PC-3 (cell line): ENCODE measurements at regions not wholly inside any gene's neighbourhood (a gene's known extent, or its start where the extent isn't known, plus 50 kb on each side); places are given as distances from the start of the nearest gene placed in this dataset.

Source experiments
- ATAC-seq: fragments of 200-7000 bp; cut with Tn5 transposase; 2 replicates; pipeline ENCODE4 v1.9.1; 2020; ENCODE audit warnings: mild to moderate bottlenecking, moderate library complexity
- BruUV-seq: library from RNA; stranded (reverse); fragments of 400-500 nt; replicated peaks from 2 replicates; lab custom pipeline; 2021; lab: Mats Ljungman, UMichigan
- CTCF ChIA-PET: fragments of 300-600 bp; sonication (Branson Sonifier 250); formaldehyde crosslinking; loops from one replicate; lab custom pipeline; 2022; ENCODE audit warnings: antibody characterized with exemption; lab: Charles Lee
- POLR2A ChIA-PET: fragments of 300-600 bp; sonication (Branson Sonifier 250); formaldehyde crosslinking; loops from one replicate; lab custom pipeline; 2022; ENCODE audit warnings: antibody characterized with exemption; ENCODE audit not compliant: unreplicated experiment; lab: Charles Lee
- DNase-seq: peaks from one replicate; pipeline ENCODE4 v3.0.0-alpha.2; 2015
- H2AFZ ChIP-seq: fragments of 300-600 bp; sonication (generic); 2 replicates; pipeline ENCODE4 v1.6.0; 2016; ENCODE audit warnings: antibody characterized with exemption, low read length
- H3F3A ChIP-seq: fragments of 300-600 bp; sonication (generic); one replicate; pipeline ENCODE4 v1.6.0; 2017; ENCODE audit warnings: antibody characterized with exemption, low read length, control low read depth, mild to moderate bottlenecking; ENCODE audit not compliant: unreplicated experiment
- H3K27ac ChIP-seq: fragments of 300-600 bp; sonication (generic); 2 replicates; pipeline ENCODE4 v1.5.1; 2016; ENCODE audit warnings: mild to moderate bottlenecking, low read length
- H3K27me3 ChIP-seq: fragments of 300-600 bp; sonication (generic); 2 replicates; pipeline ENCODE4 v1.6.1; 2016; ENCODE audit warnings: low read length, mixed read lengths
- H3K36me3 ChIP-seq: fragments of 300-600 bp; sonication (generic); 2 replicates; pipeline ENCODE4 v1.6.1; 2016; ENCODE audit warnings: low read depth, mixed run types, low read length, mixed read lengths
- H3K4me1 ChIP-seq: fragments of 300-600 bp; sonication (generic); 2 replicates; pipeline ENCODE4 v1.5.1; 2016; ENCODE audit warnings: low read length; ENCODE audit not compliant: insufficient read depth
- H3K4me2 ChIP-seq: fragments of 300-600 bp; sonication (generic); 2 replicates; pipeline ENCODE4 v1.6.0; 2016; ENCODE audit warnings: low read length
- H3K4me3 ChIP-seq: fragments of 300-600 bp; sonication (generic); 2 replicates; pipeline ENCODE4 v1.5.1; 2016; ENCODE audit warnings: mild to moderate bottlenecking, low read length, mixed read lengths
- H3K79me2 ChIP-seq: fragments of 300-600 bp; sonication (generic); 2 replicates; pipeline ENCODE4 v1.6.1; 2017; ENCODE audit warnings: low read length, mixed read lengths
- H3K9ac ChIP-seq: fragments of 300-600 bp; sonication (generic); 2 replicates; pipeline ENCODE4 v1.6.0; 2016; ENCODE audit warnings: mild to moderate bottlenecking, low read length
- H3K9me2 ChIP-seq: fragments of 300-600 bp; sonication (generic); replicated peaks from 2 replicates; pipeline ENCODE4 v1.6.1; 2016; ENCODE audit warnings: mixed run types, low read length, mixed read lengths
- H3K9me3 ChIP-seq: fragments of 300-600 bp; sonication (generic); 2 replicates; pipeline ENCODE4 v1.6.1; 2016; ENCODE audit warnings: low read length, mixed read lengths
- H4K20me1 ChIP-seq: fragments of 300-600 bp; sonication (generic); 2 replicates; pipeline ENCODE4 v1.6.1; 2016; ENCODE audit warnings: low read length, mixed read lengths
- EZH2 ChIP-seq: fragments of 300-600 bp; sonication (generic); IDR thresholded peaks from one replicate; pipeline ENCODE4 v1.6.1; 2017; ENCODE audit warnings: antibody characterized with exemption, mild to moderate bottlenecking, low read length; ENCODE audit not compliant: unreplicated experiment
- EZH2phosphoT487 ChIP-seq: fragments of 300-600 bp; sonication (generic); IDR thresholded peaks from 2 replicates; pipeline ENCODE4 v1.6.1; 2018; ENCODE audit warnings: mild to moderate bottlenecking, antibody characterized with exemption, low read length, borderline replicate concordance
- intact Hi-C: fragments of 100-400 bp; cut with micrococcal nuclease; formaldehyde crosslinking; loops from 2 replicates; pipeline ENCODE4 v1.9.0; 2023
- TF ChIP-seq, protein P1 (sequence below): fragments of 300-600 bp; sonication (generic); conservative IDR thresholded peaks from 2 replicates; pipeline ENCODE4 v1.5.1; 2017; ENCODE audit warnings: antibody characterized with exemption, low read depth, mild to moderate bottlenecking, low read length

DNA sequence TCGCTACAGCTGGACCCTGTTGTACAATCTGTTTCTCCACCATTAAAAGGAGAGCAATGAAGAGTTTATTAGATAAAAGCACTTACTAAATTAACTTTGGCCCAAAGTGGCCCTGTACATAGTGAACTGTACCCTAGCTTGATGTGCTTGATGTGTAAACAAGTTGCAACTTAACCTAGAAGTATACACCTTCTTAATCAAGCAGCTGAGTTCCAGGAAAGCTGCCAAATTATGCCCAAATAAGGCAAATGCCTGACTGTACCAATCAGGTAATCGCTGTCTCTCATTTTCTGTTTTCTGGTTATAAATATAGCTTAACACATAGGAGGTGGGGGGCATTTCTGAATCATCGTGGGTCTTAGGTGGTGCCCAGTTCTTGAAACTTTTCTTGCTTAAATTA lies 704.8 kb upstream of the CBLB start:
- no peaks in the 10 kb centered on the region for H3K27me3 ChIP-seq
- H3K4me3 ChIP-seq: no peak overlapping the region
- no peaks in the 10 kb centered on the region for H4K20me1 ChIP-seq
- H3K4me2 ChIP-seq: no peak overlapping the region
- TF ChIP-seq, protein P1, sequence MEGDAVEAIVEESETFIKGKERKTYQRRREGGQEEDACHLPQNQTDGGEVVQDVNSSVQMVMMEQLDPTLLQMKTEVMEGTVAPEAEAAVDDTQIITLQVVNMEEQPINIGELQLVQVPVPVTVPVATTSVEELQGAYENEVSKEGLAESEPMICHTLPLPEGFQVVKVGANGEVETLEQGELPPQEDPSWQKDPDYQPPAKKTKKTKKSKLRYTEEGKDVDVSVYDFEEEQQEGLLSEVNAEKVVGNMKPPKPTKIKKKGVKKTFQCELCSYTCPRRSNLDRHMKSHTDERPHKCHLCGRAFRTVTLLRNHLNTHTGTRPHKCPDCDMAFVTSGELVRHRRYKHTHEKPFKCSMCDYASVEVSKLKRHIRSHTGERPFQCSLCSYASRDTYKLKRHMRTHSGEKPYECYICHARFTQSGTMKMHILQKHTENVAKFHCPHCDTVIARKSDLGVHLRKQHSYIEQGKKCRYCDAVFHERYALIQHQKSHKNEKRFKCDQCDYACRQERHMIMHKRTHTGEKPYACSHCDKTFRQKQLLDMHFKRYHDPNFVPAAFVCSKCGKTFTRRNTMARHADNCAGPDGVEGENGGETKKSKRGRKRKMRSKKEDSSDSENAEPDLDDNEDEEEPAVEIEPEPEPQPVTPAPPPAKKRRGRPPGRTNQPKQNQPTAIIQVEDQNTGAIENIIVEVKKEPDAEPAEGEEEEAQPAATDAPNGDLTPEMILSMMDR: no peak
- TF ChIP-seq EZH2phosphoT487 (no peak), EZH2 (no peak)
- H3K27ac ChIP-seq: no peak overlapping the region
- ChIA-PET POLR2A (no interaction called here), CTCF (no interaction called here)
- H3K79me2 ChIP-seq: no peaks in the 10 kb centered on the region
- intact Hi-C loops: no loop called here
- DNase-seq: no peak
- H3K36me3 ChIP-seq: no peaks in the 10 kb centered on the region
- ATAC-seq: no peak
- no peaks in the 10 kb centered on the region for H3K9me2 ChIP-seq
- no peaks in the 10 kb centered on the region for H3K9me3 ChIP-seq
- H2AFZ ChIP-seq: no peak overlapping the region
- H3F3A ChIP-seq: no peaks in the 10 kb centered on the region
- no peak overlapping the region for H3K9ac ChIP-seq
- H3K4me1 ChIP-seq: peaks cover 4% of the 10 kb centered on the region
- no TSS peak for BruUV-seq

DNA sequence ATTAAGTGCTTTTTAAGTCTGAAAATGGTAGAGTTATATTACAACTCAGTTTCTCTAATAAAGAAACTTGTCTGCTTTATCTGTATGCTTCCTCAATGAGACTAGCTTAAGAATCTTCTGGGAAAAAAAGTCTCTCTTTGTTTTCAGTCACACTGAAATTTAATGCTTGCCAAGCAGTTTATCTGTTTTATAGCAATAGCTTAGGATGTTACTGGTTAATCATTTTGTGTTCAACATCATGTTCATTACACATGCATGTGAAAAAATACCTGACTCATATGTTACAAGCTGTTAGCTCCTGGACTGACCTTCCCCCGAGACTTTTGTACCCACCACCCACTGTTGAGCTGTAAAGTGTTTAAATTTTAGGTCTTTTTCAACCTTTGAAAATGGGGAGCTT lies 706.2 kb upstream of the CBLB start:
- intact Hi-C loops: no loop called here
- H3F3A ChIP-seq: no peaks in the 10 kb centered on the region
- H3K4me1 ChIP-seq: peaks cover 15% of the 10 kb centered on the region
- H3K9me3 ChIP-seq: no peaks in the 10 kb centered on the region
- no peaks in the 10 kb centered on the region for H3K9me2 ChIP-seq
- DNase-seq (no peak), ATAC-seq (no peak)
- POLR2A ChIA-PET: no interaction called here
- no peak overlapping the region for H3K4me2 ChIP-seq
- no TSS peak for BruUV-seq
- H3K27me3 ChIP-seq: no peaks in the 10 kb centered on the region
- TF ChIP-seq EZH2phosphoT487: no peak
- TF ChIP-seq, protein P1: no peak
- TF ChIP-seq EZH2: no peak
- no peaks in the 10 kb centered on the region for H4K20me1 ChIP-seq
- CTCF ChIA-PET: interaction anchor here (0.6 kb wide), 1 partner anchor 855 kb away, joined by 3 read pairs; no protein-coding TSS in a partner anchor
- no peak overlapping the region for H3K4me3 ChIP-seq
- no peak overlapping the region for H2AFZ ChIP-seq
- no peak overlapping the region for H3K9ac ChIP-seq
- no peak overlapping the region for H3K27ac ChIP-seq
- no peaks in the 10 kb centered on the region for H3K79me2 ChIP-seq
- H3K36me3 ChIP-seq: no peaks in the 10 kb centered on the region

DNA sequence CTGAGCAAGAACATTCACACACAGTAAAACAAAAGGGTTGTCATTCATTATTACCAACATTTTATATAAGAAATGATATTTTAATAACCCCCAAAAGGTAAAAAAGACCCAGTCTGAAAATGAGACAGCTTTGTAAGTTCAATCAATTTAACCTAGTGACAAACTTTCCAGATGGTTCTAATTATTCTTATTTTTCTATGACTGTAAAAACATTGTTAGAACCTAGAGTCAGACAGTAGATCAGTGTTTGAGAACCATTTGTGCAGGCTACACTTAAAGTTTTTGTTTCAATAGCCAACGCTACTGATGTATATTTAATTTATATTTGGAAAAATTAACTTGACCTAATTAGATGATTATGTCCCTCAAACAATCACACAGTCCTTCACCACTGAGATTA lies 708.4 kb upstream of the CBLB start:
- Histone ChIP-seq H3K79me2 (no peaks in the 10 kb centered on the region), H3K4me1 (peaks cover 15% of the 10 kb centered on the region), H4K20me1 (no peaks in the 10 kb centered on the region), H3F3A (no peaks in the 10 kb centered on the region), H3K4me2 (no peak overlapping the region), H3K9me3 (no peaks in the 10 kb centered on the region), H3K27me3 (no peaks in the 10 kb centered on the region), H3K36me3 (no peaks in the 10 kb centered on the region), H3K4me3 (no peak overlapping the region), H3K27ac (no peak overlapping the region), H3K9ac (no peak overlapping the region), H3K9me2 (no peaks in the 10 kb centered on the region), H2AFZ (no peak overlapping the region)
- DNase-seq (no peak), ATAC-seq (no peak)
- POLR2A ChIA-PET: no interaction called here
- TF ChIP-seq EZH2 (no peak), EZH2phosphoT487 (no peak)
- TF ChIP-seq, protein P1: no peak
- intact Hi-C loops: no loop called here
- BruUV-seq: no TSS peak
- CTCF ChIA-PET: no interaction called here
